SK-N-SH treated with all-trans-retinoic acid at 6 μM for 48 hours (cell line): ENCODE measurements at regions not wholly inside any gene's neighbourhood (a gene's known extent, or its start where the extent isn't known, plus 50 kb on each side); places are given as distances from the start of the nearest gene placed in this dataset.

Source experiments
- ATAC-seq: fragments of 200-7000 bp; cut with Tn5 transposase; 3 replicates; pipeline ENCODE4 v1.9.1; 2020; ENCODE audit warnings: mild to moderate bottlenecking, moderate library complexity
- ARNTL ChIP-seq: fragments of 450-650 bp; formaldehyde crosslinking; IDR thresholded peaks from 2 replicates; pipeline ENCODE4 v1.5.0; 2020; ENCODE audit warnings: low read depth, mild to moderate bottlenecking, moderate library complexity, borderline replicate concordance
- BACH2 ChIP-seq: fragments of 250-450 bp; sonication (Bioruptor Pico); IDR thresholded peaks from 2 replicates; pipeline ENCODE4 v1.9.0; 2021; ENCODE audit warnings: mild to moderate bottlenecking, borderline replicate concordance
- CREB5 ChIP-seq: fragments of 250-450 bp; sonication (Bioruptor Pico); IDR thresholded peaks from 2 replicates; pipeline ENCODE4 v1.5.1; 2020; ENCODE audit warnings: low read depth, mild to moderate bottlenecking, moderate library complexity
- CSDC2 ChIP-seq: fragments of 250-450 bp; sonication (Bioruptor Pico); IDR thresholded peaks from 2 replicates; pipeline ENCODE4 v1.5.0; 2020; ENCODE audit warnings: mild to moderate bottlenecking, moderate library complexity
- CSRNP3 ChIP-seq: fragments of 250-450 bp; sonication (Bioruptor Pico); IDR thresholded peaks from 2 replicates; pipeline ENCODE4 v1.5.1; 2021; ENCODE audit warnings: mild to moderate bottlenecking, moderate library complexity
- ESRRG ChIP-seq: fragments of 250-450 bp; sonication (Bioruptor Pico); IDR thresholded peaks from 2 replicates; pipeline ENCODE4 v1.6.1; 2021; ENCODE audit warnings: mild to moderate bottlenecking
- ISL1 ChIP-seq: fragments of 250-450 bp; sonication (Bioruptor Pico); IDR thresholded peaks from 2 replicates; pipeline ENCODE4 v2.1.2; 2022; ENCODE audit warnings: mild to moderate bottlenecking, moderate library complexity
- OSR1 ChIP-seq: fragments of 250-450 bp; sonication (Bioruptor Pico); IDR thresholded peaks from 2 replicates; pipeline ENCODE4 v1.8.0; 2022; ENCODE audit warnings: moderate library complexity, mild to moderate bottlenecking, inconsistent platforms
- PATZ1 ChIP-seq: fragments of 250-450 bp; sonication (Bioruptor Pico); IDR thresholded peaks from 2 replicates; pipeline ENCODE4 v1.8.0; 2020; ENCODE audit warnings: mild to moderate bottlenecking, moderate library complexity, borderline replicate concordance
- PPARA ChIP-seq: fragments of 250-450 bp; sonication (Bioruptor Pico); IDR thresholded peaks from 2 replicates; pipeline ENCODE4 v1.5.0; 2020; ENCODE audit warnings: mild to moderate bottlenecking, borderline replicate concordance
- RARB ChIP-seq: fragments of 250-450 bp; sonication (Bioruptor Pico); IDR thresholded peaks from 2 replicates; pipeline ENCODE4 v1.8.0; 2021; ENCODE audit warnings: mild to moderate bottlenecking, moderate library complexity
- SNAI2 ChIP-seq: fragments of 250-450 bp; sonication (Bioruptor Pico); IDR thresholded peaks from 2 replicates; pipeline ENCODE4 v1.5.0; 2020; ENCODE audit warnings: mild to moderate bottlenecking, moderate library complexity
- TCF4 ChIP-seq: fragments of 250-450 bp; sonication (Bioruptor Pico); IDR thresholded peaks from 2 replicates; pipeline ENCODE4 v1.8.0; 2021; ENCODE audit warnings: mild to moderate bottlenecking, moderate library complexity, borderline replicate concordance
- TOX ChIP-seq: fragments of 250-450 bp; sonication (Bioruptor Pico); IDR thresholded peaks from 2 replicates; pipeline ENCODE4 v1.8.0; 2021; ENCODE audit warnings: mild to moderate bottlenecking, moderate library complexity, borderline replicate concordance
- ZC3H10 ChIP-seq: fragments of 250-450 bp; sonication (Bioruptor Pico); IDR thresholded peaks from 2 replicates; pipeline ENCODE4 v1.5.1; 2021; ENCODE audit warnings: mild to moderate bottlenecking, moderate library complexity
- ZFP30 ChIP-seq: fragments of 450-650 bp; formaldehyde crosslinking; IDR thresholded peaks from 2 replicates; pipeline ENCODE4 v1.5.0; 2022; ENCODE audit warnings: mild to moderate bottlenecking, moderate library complexity
- ZNF565 ChIP-seq: fragments of 450-650 bp; formaldehyde crosslinking; conservative IDR thresholded peaks from 2 replicates; pipeline ENCODE4 v1.5.0; 2020; ENCODE audit warnings: low read depth, mild to moderate bottlenecking, moderate library complexity
- ZNF70 ChIP-seq: fragments of 450-650 bp; formaldehyde crosslinking; IDR thresholded peaks from 2 replicates; pipeline ENCODE4 v1.5.0; 2020; ENCODE audit warnings: mild to moderate bottlenecking, moderate library complexity
- ZNF8 ChIP-seq: fragments of 450-650 bp; formaldehyde crosslinking; IDR thresholded peaks from 2 replicates; pipeline ENCODE4 v1.5.0; 2020; ENCODE audit warnings: mild to moderate bottlenecking, moderate library complexity
- TF ChIP-seq, protein P1 (sequence below): fragments of 250-450 bp; sonication (Bioruptor Pico); IDR thresholded peaks from 2 replicates; pipeline ENCODE4 v1.8.0; 2021; ENCODE audit warnings: low read depth, mild to moderate bottlenecking, moderate library complexity, borderline replicate concordance
- TF ChIP-seq, protein P2 (sequence below): fragments of 250-450 bp; sonication (Bioruptor Pico); IDR thresholded peaks from 2 replicates; pipeline ENCODE4 v1.5.0; 2020; ENCODE audit warnings: mild to moderate bottlenecking, moderate library complexity

- no peak for ATAC-seq
- TF ChIP-seq PPARA (CRISPR knock-in tag) (no peak), ZNF8 (CRISPR knock-in tag) (no peak), CREB5 (CRISPR knock-in tag) (no peak), ZFP30 (CRISPR knock-in tag) (no peak), ARNTL (CRISPR knock-in tag) (no peak), CSDC2 (no peak), ZC3H10 (CRISPR knock-in tag) (no peak), PATZ1 (CRISPR knock-in tag) (no peak), BACH2 (CRISPR knock-in tag) (no peak), ZNF70 (CRISPR knock-in tag) (no peak), TCF4 (CRISPR knock-in tag) (no peak)
- TF ChIP-seq, all 23 proteins: peak for 0
Measured at GRCh38 chr5:126093718-126094117, 329.5 kb upstream of the GRAMD2B start.

- no peak for ATAC-seq
- TF ChIP-seq ZC3H10 (CRISPR knock-in tag): no peak
- TF ChIP-seq, protein P1, sequence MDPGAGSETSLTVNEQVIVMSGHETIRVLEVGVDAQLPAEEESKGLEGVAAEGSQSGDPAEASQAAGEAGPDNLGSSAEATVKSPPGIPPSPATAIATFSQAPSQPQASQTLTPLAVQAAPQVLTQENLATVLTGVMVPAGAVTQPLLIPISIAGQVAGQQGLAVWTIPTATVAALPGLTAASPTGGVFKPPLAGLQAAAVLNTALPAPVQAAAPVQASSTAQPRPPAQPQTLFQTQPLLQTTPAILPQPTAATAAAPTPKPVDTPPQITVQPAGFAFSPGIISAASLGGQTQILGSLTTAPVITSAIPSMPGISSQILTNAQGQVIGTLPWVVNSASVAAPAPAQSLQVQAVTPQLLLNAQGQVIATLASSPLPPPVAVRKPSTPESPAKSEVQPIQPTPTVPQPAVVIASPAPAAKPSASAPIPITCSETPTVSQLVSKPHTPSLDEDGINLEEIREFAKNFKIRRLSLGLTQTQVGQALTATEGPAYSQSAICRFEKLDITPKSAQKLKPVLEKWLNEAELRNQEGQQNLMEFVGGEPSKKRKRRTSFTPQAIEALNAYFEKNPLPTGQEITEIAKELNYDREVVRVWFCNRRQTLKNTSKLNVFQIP (CRISPR knock-in tag): no peak
- TF ChIP-seq ISL1: no peak
- no peak for TF ChIP-seq ESRRG (CRISPR knock-in tag)
- TF ChIP-seq RARB: no peak
- TF ChIP-seq, protein P2, sequence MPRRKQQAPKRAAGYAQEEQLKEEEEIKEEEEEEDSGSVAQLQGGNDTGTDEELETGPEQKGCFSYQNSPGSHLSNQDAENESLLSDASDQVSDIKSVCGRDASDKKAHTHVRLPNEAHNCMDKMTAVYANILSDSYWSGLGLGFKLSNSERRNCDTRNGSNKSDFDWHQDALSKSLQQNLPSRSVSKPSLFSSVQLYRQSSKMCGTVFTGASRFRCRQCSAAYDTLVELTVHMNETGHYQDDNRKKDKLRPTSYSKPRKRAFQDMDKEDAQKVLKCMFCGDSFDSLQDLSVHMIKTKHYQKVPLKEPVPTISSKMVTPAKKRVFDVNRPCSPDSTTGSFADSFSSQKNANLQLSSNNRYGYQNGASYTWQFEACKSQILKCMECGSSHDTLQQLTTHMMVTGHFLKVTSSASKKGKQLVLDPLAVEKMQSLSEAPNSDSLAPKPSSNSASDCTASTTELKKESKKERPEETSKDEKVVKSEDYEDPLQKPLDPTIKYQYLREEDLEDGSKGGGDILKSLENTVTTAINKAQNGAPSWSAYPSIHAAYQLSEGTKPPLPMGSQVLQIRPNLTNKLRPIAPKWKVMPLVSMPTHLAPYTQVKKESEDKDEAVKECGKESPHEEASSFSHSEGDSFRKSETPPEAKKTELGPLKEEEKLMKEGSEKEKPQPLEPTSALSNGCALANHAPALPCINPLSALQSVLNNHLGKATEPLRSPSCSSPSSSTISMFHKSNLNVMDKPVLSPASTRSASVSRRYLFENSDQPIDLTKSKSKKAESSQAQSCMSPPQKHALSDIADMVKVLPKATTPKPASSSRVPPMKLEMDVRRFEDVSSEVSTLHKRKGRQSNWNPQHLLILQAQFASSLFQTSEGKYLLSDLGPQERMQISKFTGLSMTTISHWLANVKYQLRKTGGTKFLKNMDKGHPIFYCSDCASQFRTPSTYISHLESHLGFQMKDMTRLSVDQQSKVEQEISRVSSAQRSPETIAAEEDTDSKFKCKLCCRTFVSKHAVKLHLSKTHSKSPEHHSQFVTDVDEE (CRISPR knock-in tag): no peak
- no peak for TF ChIP-seq CSDC2
- no peak for TF ChIP-seq CREB5 (CRISPR knock-in tag)
- TF ChIP-seq ZNF8 (CRISPR knock-in tag): no peak
- TF ChIP-seq TCF4 (CRISPR knock-in tag): no peak
- no peak for TF ChIP-seq CSRNP3 (CRISPR knock-in tag)
- TF ChIP-seq ZNF70 (CRISPR knock-in tag): no peak
- no peak for TF ChIP-seq ZNF565 (CRISPR knock-in tag)
- no peak for TF ChIP-seq TOX (CRISPR knock-in tag)
- no peak for TF ChIP-seq ARNTL (CRISPR knock-in tag)
- no peak for TF ChIP-seq OSR1
- no peak for TF ChIP-seq BACH2 (CRISPR knock-in tag)
- no peak for TF ChIP-seq SNAI2 (CRISPR knock-in tag)
Measured at GRCh38 chr5:126094991-126095390, 328.2 kb upstream of the GRAMD2B start.
